ENCODE measurements at regions not wholly inside any gene's neighbourhood (a gene's known extent, or its start where the extent isn't known, plus 50 kb on each side); places are given as distances from the start of the nearest gene placed in this dataset.

DNA sequence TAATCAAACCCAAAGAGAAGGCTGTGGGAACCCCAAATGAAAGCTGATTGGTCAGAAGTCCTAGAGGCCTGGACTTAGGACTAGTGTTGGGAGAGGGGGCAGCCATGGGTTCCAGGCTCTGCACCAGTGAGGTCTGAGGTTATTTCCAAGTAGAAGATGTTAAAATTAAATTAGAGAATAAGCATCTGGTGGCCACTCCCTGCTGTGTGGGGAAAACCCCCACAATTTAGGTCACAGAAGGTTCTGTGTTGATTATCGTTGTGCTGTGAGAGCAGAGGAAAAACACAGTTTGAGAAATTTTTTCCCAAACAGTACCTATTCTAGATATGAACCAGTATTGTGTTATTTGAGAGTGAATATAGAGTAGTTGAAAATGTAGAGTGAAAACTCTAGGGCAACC, 53.9 kb upstream of the NSMCE3 start:
- H3K9me3 ChIP-seq (ENCODE audit: control insufficient read depth, insufficient read depth, low read depth, low read length) = no peaks in the 10 kb centered on the region
- no peak overlapping the region for H3K27ac ChIP-seq (ENCODE audit: extremely low read depth, low read depth, low read length)
- H3K4me1 ChIP-seq (ENCODE audit: control insufficient read depth, insufficient read depth, low read length) = peaks cover 6% of the 10 kb centered on the region; the same call in 1 of the 2 replicates
- TF ChIP-seq, protein P1, sequence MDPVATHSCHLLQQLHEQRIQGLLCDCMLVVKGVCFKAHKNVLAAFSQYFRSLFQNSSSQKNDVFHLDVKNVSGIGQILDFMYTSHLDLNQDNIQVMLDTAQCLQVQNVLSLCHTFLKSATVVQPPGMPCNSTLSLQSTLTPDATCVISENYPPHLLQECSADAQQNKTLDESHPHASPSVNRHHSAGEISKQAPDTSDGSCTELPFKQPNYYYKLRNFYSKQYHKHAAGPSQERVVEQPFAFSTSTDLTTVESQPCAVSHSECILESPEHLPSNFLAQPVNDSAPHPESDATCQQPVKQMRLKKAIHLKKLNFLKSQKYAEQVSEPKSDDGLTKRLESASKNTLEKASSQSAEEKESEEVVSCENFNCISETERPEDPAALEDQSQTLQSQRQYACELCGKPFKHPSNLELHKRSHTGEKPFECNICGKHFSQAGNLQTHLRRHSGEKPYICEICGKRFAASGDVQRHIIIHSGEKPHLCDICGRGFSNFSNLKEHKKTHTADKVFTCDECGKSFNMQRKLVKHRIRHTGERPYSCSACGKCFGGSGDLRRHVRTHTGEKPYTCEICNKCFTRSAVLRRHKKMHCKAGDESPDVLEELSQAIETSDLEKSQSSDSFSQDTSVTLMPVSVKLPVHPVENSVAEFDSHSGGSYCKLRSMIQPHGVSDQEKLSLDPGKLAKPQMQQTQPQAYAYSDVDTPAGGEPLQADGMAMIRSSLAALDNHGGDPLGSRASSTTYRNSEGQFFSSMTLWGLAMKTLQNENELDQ (tag by site-specific recombination; IDR thresholded peaks at IDR 0.05; ENCODE audit: low read depth) = no peak
- TF ChIP-seq ZNF571 (tag by site-specific recombination; IDR thresholded peaks at IDR 0.05) (no peak), ZBTB20 (tag by site-specific recombination; IDR thresholded peaks at IDR 0.05) (no peak), ZNF791 (tag by site-specific recombination; IDR thresholded peaks at IDR 0.05) (no peak), ZNF544 (tag by site-specific recombination; IDR thresholded peaks at IDR 0.05) (no peak), ZNF560 (tag by site-specific recombination; IDR thresholded peaks at IDR 0.05; ENCODE audit: borderline replicate concordance) (no peak), ZNF174 (tag by site-specific recombination; IDR thresholded peaks at IDR 0.05) (no peak), FEZF1 (tag by site-specific recombination; IDR thresholded peaks at IDR 0.05) (no peak), KLF16 (tag by site-specific recombination; IDR thresholded peaks at IDR 0.05) (no peak), ZNF239 (tag by site-specific recombination; IDR thresholded peaks at IDR 0.05) (no peak), HOXC10 (CRISPR knock-in tag; IDR thresholded peaks at IDR 0.05) (no peak), KLF17 (tag by site-specific recombination; IDR thresholded peaks at IDR 0.05) (no peak), ZNF155 (tag by site-specific recombination; IDR thresholded peaks at IDR 0.05) (no peak)
- H3K36me3 ChIP-seq (ENCODE audit: control insufficient read depth in 2 of 2, insufficient read depth in 1 of 2, low read length in 2 of 2) = no peaks in the 10 kb centered on the region
- ChIA-PET POLR2A (no interaction called here), CTCF (interaction anchor here (0.7 kb wide), 1 partner anchor 1308 kb away, joined by 3 read pairs; no protein-coding TSS in a partner anchor)
- H3K4me3 ChIP-seq (ENCODE audit: low read depth, low read length) = no peak overlapping the region

DNA sequence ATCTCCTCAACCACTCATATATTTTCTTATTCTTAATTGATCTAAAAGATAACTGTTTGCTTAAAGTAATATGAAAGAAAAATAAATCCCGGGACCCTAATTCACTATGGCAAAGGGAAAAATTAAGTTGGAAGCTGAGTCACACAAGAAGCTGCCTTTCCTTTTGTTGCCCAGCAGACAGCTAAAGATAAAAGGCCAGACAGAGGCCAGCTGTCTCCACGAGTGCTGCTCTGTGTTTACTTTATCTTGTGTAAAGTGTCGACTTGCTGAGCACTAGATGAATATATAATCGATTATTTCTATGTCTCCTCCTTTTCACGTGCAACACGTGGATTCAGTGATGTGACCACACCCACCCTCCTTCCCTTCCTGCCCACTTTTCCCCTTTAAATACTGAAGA, 52.8 kb upstream of the NSMCE3 start:
- H3K9me3 ChIP-seq (ENCODE audit: control insufficient read depth, insufficient read depth, low read depth, low read length) = no peaks in the 10 kb centered on the region
- H3K4me1 ChIP-seq (ENCODE audit: control insufficient read depth, insufficient read depth, low read length) = peaks cover 6% of the 10 kb centered on the region; the same call in 1 of the 2 replicates
- H3K36me3 ChIP-seq (ENCODE audit: control insufficient read depth in 2 of 2, insufficient read depth in 1 of 2, low read length in 2 of 2) = no peaks in the 10 kb centered on the region
- no peak overlapping the region for H3K27ac ChIP-seq (ENCODE audit: extremely low read depth, low read depth, low read length)
- TF ChIP-seq ZBTB17 (tag by site-specific recombination; IDR thresholded peaks at IDR 0.05) (0 out of 2 replicates have a peak, but pooled peaks have one; percentile 19), ZNF701 (tag by site-specific recombination; IDR thresholded peaks at IDR 0.05) (no peak), TCF7L2 (IDR thresholded peaks at IDR 0.05; ENCODE audit: borderline replicate concordance, low read depth, low read length) (peak; percentile 38; the same call in 1 of the 2 replicates)
- CTCF ChIA-PET = interaction anchor here (0.7 kb wide), 1 partner anchor 192 kb away, joined by 3 read pairs; no protein-coding TSS in a partner anchor
- no peak overlapping the region for H3K4me3 ChIP-seq (ENCODE audit: low read depth, low read length)
- POLR2A ChIA-PET = no interaction called here

DNA sequence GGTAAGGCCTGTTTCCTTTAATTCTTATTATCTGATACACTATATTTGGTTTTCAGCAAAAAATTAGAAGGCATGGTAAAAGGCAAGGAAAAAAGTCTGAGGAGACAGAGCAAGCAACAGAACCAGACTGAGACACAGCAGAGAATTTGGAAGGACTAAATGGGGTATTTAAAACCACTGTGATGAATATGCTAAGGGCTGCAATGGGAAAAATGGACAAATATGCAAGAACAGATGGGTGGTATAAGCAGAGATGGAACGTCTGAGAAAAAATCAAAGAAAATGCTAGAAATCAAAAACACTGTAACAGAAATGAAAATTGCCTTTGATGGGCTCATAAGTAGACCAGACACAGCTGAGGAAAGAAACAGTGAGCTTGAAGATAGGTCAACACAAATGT, 50.8 kb upstream of the NSMCE3 start:
- no peaks in the 10 kb centered on the region for H3K36me3 ChIP-seq (ENCODE audit: control insufficient read depth in 2 of 2, insufficient read depth in 1 of 2, low read length in 2 of 2)
- CTCF ChIA-PET = no interaction called here
- peaks cover 6% of the 10 kb centered on the region; the same call in 1 of the 2 replicates for H3K4me1 ChIP-seq (ENCODE audit: control insufficient read depth, insufficient read depth, low read length)
- no peaks in the 10 kb centered on the region for H3K9me3 ChIP-seq (ENCODE audit: control insufficient read depth, insufficient read depth, low read depth, low read length)
- H3K27ac ChIP-seq (ENCODE audit: extremely low read depth, low read depth, low read length) = no peak overlapping the region
- POLR2A ChIA-PET = no interaction called here
- H3K4me3 ChIP-seq (ENCODE audit: low read depth, low read length) = no peak overlapping the region
- TF ChIP-seq TCF7L2 (IDR thresholded peaks at IDR 0.05; ENCODE audit: borderline replicate concordance, low read depth, low read length) = no peak
- no peak for TF ChIP-seq KLF7 (tag by site-specific recombination; IDR thresholded peaks at IDR 0.05; ENCODE audit: borderline replicate concordance)
- TF ChIP-seq ZNF266 (tag by site-specific recombination; IDR thresholded peaks at IDR 0.05; ENCODE audit: low read depth) = no peak
- no peak for TF ChIP-seq ZNF221 (tag by site-specific recombination; IDR thresholded peaks at IDR 0.05; ENCODE audit: borderline replicate concordance)
- no peak for TF ChIP-seq ZNF121 (tag by site-specific recombination; IDR thresholded peaks at IDR 0.05)
- no peak for TF ChIP-seq ZNF548 (tag by site-specific recombination; IDR thresholded peaks at IDR 0.05)
- no peak for TF ChIP-seq KLF8 (tag by site-specific recombination; IDR thresholded peaks at IDR 0.05)
- no peak for TF ChIP-seq ZNF302 (tag by site-specific recombination; IDR thresholded peaks at IDR 0.05; ENCODE audit: low read depth)
- TF ChIP-seq PRDM1 (tag by site-specific recombination; IDR thresholded peaks at IDR 0.05) = no peak
- TF ChIP-seq BCL11B (tag by site-specific recombination; IDR thresholded peaks at IDR 0.05; ENCODE audit: low read depth) = no peak
- TF ChIP-seq ZIC2 (tag by site-specific recombination; IDR thresholded peaks at IDR 0.05) = no peak
- no peak for TF ChIP-seq ZNF341 (tag by site-specific recombination; IDR thresholded peaks at IDR 0.05; ENCODE audit: low read depth)
- TF ChIP-seq KLF17 (tag by site-specific recombination; IDR thresholded peaks at IDR 0.05) = no peak
- no peak for TF ChIP-seq WT1 (tag by site-specific recombination; IDR thresholded peaks at IDR 0.05)
- TF ChIP-seq ZNF777 (tag by site-specific recombination; IDR thresholded peaks at IDR 0.05; ENCODE audit: borderline replicate concordance) = no peak
- no peak for TF ChIP-seq HOXD13 (CRISPR knock-in tag; IDR thresholded peaks at IDR 0.05; ENCODE audit: borderline replicate concordance)
